ENCODE measurements at regions not wholly inside any gene's neighbourhood (a gene's known extent, or its start where the extent isn't known, plus 50 kb on each side); places are given as distances from the start of the nearest gene placed in this dataset.
"Not testable (repeated sequence)": the region's sequence is repeated elsewhere in the genome, so short reads cannot be mapped to it uniquely, and the experiment has no call there.

DNA sequence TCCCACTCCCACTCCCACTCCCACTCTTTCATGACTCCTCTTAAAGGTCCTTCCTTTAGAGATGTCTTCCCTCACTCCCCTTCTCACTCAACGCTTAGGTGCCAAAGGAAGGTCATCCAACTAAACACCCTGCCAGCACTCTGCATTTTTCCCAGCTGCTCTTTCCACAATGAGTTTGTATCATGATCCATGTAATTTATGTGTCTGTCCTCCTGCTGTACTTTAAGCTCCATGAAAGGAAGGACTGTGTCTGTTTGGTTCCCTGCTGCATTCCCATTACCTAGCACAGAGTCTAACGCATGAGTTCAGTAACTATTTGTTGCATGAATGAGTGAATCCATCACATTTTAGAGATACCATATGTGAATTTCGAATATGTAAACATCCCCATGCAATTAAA is 252.7 kb downstream of the KIF20B start:
- FAIRE-seq = no peak

DNA sequence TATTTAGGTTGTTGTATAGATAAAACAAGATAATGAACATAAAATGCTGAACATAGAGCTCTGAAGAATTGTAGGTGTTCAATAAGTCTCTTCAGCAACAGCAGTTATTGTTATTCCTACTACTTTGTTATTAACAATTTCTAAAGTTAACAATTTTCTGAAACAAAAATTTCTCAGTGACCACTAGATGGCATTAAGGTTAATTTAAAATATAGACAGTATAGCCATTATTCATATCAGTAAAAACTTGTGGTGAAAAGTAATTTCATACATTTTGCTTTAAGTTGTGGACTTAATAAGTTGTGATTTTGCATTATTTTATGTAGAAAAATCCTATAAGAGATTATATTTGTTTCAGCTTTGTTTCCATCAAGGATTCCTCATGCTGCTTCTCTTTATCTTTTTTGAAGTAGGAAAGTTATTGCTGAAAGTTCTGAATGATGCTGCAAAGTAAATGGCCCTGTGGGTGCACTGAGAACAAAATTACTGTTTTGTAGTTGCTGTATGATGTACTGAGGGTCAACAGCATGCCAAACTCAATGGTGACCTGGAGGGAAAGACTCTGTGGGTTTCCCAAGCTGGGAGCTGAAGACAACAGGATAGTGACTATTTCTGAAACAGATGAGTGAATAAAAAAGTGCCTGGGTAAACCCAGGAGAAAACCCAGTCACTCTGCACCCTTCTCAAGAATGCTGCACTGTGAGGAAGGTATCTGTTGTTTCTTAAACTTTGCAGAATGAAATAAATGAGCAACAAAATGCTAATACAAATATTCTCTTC is 253.6 kb downstream of the KIF20B start:
- peak; percentile 95 for FAIRE-seq

DNA sequence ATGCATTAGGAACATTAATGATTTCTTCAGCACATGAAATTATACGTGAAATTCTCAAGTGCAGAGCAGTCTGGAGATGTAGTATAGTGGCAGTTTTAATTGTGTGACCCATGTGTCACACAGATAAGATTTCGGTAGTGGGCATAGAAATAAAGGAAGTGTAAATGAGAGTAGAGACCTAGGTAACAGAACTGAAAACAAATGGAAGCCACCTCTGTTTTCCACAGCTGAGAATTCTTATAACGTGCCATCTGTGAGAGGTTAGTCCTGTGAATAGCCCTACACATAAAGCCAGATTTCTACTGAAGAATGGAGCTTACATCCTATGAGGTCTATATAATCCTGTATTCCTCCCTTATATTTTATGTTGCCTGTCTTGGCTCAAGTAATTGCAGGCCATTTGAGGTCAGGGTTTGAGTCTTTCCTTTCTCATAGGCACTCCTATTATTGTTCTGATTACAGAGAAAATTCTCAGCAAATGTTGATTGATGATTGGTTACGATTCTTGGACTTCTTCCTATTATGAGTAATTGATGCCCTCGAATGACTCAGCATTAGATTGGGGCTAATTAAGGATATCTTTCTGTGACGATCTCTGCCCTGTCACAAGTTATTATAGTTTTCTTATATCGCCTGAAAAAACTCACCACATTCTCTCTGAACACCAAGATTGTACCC is 258.2 kb downstream of the KIF20B start:
- FAIRE-seq = no peak

DNA sequence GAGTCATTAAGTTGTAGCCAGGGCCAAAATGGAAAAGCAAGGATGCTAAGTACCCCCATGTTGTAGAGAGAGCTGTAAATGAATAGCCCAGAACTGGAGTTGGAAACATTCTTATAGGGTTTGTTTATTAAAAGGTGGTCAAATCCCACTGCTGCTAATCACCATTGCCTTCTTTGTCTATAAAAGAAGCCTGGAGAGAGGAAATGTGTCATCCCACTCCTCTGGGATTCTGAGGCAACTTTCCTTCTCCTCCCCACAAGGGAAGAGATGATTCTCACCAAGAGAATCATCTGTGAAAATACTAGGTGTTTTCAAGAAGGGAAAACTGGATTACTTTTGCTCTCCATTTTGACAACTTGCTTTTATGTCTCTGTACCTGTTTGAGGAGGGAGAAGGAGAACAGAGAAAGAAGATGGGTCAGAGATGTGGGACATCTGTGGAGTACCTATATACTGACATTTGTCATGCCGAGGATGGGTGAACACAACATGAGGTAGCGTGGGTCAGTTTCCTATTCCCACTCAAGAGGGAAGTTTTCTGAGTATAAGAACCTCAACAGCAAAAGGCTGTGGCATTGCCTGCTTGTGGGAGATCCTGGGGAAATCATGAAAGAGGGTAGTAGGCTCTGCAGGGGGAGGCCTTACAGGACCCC is 262.2 kb downstream of the KIF20B start:
- no peak for FAIRE-seq

DNA sequence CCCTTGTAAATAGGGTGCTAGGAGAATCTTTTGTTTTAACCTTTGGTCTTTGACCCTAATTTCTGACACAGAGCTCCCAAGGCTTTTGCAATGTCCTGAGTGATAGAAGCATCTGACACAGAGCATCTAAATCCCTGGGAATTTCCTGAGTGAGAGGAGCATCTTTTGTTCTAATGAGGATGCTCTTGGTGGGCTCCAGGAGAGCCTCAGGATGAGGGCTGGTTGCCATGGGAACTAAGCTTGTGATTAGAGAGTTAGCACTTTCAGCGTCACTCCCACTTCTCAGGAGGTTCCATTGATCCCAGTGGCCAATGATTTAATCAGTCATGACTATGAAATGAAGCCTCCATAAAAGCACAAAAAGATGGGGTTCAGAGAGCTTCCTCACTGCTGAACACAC is 264.8 kb downstream of the KIF20B start:
- no peak for FAIRE-seq

DNA sequence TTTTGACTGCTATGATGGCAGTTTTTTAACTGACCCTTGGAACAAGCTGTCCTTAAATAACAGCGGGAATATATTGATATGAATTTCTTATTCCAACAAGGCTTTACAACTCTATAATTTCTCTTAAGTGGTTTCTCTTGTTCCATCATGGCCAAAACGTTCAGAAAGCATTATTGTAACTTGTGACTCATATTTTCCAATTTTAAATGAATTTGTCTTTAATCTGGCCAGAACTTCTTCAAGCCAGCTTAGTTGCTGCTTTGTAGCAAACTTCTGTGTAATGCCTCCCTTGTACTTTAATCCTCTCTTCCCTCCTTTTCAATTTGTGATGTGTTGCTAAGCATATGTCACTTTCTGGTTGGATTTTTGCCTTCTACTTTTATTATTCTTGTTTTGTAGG is 271.9 kb downstream of the KIF20B start:
- FAIRE-seq = no peak

DNA sequence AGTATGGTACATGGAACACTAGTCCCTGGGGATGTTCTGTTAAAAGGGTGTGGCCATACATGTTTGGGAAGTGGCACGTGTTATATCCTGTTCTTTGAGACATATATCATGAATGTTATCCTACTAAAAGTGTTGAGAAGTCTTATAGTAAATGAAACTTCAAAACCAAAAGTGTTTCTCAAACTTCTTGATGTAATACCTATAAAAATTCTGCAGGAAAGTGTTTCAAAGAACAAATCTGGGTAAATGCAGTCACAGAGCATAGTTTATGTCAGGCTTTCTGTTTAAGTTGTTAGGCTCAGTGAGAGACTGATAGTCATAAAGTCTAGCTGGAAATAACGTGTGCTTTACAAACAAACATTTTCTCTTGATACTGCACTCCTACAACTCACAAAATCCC is 273.7 kb downstream of the KIF20B start:
- no peak for FAIRE-seq

DNA sequence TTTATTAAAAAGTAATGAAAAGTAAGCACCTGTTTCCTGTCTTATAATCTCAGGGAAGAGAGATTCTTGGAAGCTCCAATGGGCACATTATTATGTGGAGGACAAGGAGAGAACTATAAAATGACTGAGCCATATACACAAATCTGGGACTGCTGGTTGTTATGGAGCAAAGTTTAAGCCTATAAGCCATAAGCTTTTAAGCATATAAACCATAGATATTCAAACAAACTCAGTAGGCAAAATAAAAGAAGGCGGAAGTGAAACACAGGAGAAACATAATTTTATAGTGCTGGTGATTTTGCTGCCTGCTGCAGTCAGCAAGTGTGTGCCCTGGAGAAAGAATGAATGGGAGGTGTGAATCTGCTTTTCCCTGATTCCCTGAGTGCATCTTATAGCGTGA is 274.4 kb downstream of the KIF20B start:
- no peak for FAIRE-seq

DNA sequence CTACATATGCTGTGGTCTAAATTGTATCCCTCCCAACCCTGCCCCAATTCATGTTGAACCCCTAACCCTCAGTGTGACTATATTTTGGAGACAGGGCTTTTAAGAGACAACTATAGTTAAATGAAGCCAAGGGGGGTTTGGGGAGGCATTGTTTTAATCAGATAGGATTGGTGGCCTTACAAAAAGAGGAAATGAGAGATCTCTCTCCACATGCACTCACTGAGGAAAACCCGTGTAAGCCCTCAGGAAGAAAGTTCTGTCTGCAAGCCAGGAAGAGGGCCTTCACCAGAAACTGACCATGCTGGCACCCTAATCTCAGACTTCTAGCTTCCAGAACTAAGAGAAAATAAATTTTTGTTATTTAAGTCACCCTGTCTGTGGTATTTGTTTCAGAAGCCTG is 276.7 kb downstream of the KIF20B start:
- FAIRE-seq = no peak

DNA sequence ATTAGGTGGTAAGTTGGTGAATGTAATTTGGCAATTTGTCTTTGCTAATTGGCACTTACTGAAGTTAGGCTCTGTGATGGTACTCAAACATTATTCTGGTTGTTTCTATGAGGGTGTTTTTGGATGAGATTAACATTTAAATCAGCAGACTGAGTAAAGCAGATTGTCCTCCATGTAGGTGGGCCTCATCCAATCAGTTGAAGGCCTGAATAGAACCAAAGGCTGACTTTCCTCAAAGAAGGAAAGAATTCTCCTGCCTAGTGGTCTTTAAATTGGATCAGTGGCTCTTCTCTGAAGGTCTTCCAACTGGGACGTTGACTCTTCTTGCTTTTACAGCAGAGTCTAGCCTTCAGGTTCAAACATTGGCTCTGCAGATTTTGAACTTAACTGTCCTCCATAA is 278.3 kb downstream of the KIF20B start:
- no peak for FAIRE-seq

DNA sequence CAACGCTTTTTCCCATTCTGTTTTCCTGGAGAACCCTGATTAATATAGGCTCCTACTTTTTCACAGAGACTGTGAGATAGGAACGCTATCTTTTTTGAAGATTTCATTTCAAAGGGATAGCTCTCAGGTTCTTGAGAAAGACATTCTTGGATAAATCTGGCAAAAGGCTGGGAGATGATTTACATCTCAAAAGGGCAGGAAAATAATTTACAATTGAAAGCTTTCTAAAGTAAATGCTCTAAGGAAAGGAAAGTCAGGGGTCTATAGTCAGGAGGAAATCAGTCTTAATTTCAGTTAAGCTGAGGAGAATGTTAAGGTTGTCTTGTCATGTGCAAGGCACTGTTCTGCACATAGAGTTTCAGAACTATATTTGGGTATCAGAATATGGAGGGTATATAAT is 278.8 kb downstream of the KIF20B start:
- no peak for FAIRE-seq

DNA sequence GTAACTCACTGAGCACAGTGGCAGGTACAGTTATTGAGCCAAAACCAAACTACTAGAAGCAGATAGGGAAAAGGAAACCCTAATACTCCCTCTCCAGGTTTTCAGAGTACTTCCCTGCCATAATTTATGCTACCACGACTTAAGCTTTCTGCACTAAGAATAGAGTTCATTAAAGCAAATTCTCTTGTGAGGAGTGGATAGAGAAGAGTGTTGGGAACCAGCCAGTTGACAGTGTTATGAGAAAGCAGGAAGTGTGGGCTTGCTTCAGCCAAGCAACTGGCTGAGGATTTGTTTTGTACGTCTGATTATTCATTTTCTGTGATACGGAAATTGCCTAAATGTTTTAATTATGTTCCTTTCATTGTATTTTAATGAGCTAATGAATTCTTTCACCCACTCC is 280.5 kb downstream of the KIF20B start:
- no peak for FAIRE-seq

DNA sequence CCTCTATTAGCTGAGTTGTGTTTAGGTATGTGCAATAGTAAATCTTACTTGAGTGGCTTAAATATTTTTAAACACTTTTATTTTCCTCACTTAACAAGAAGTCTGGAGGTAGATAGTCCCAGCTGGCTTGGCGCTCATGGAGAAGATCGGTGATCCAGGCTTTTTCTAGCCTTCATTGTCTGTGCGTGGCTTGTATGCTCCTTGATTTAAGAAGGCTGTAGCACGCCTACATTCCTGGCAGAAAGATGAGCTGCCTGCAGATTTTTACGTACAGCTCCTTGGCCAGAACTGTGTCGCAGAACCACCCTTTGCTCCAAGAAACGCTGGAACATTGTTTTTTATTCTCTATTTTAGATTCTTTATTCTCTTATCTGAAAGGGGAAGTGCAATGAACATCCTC is 284.1 kb downstream of the KIF20B start:
- no peak for FAIRE-seq

DNA sequence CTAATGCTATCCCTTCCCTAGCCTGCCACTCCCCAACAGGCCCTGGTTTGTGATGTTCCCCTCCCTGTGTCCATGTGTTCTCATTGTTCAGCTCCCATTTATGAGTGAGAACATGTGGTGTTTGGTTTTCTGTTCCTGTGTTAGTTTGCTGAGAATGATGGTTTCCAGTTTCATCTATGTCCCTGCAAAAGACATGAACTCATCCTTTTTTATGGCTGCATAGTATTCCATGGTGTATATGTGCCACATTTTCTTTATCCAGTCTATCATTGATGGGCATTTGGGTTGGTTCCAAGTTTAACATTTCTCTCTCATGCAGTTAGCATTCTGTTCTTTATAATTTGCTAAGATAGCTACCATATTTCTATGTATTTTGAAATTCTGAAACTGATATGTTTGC is 287.0 kb downstream of the KIF20B start:
- FAIRE-seq = not testable (repeated sequence)

DNA sequence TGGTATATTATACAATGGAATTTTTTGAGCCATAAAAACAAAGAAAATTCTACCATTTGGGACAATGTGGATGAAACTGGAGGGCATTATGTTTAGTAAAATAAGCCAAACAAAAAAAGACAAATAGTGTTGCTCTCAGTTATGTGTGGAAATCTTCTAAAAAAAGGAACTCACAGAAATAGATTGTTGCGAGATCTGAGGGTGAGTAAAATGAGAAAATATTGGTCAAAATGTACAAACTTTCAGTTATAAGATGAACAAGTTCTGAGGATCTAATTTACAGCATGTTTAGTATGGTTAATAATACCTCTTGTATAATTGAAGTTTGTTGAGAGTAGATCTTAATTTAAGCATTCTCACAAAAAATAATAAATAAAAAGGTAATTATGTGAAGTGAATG is 291.2 kb downstream of the KIF20B start:
- FAIRE-seq = no peak

DNA sequence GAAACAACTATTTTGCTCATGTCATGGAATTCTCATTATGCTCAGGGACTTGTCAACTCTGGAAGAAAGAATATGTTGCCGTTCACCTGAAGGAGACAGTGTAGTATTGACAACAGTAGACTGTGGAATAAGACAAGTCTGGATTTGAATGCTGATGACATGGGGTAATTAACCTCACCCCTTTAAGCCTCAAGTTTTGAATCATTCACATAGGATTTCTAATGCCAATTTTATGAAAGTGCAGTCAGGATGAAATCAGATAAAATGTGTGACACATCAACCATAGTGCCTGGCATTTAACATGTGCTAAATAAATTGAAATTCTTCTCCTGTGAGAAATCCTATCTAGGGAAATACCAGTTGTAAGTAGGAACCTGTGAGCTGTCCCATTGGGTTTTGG is 305.8 kb downstream of the KIF20B start:
- FAIRE-seq = no peak

DNA sequence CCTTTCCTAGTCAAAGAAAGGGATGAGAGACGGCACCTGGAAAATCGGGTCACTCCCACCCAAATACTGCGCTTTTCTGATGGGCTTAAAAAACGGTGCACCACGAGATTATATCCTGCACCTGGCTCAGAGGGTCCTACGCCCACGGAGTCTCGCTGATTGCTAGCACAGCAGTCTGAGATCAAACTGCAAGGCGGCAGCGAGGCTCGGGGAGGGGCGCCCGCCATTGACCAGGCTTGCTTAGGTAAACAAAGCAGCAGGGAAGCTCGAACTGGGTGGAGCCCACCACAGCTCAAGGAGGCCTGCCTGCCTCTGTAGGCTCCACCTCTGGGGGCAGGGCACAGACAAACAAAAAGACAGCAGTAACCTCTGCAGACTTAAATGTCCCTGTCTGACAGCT is 309.9 kb downstream of the KIF20B start:
- FAIRE-seq = not testable (repeated sequence)

DNA sequence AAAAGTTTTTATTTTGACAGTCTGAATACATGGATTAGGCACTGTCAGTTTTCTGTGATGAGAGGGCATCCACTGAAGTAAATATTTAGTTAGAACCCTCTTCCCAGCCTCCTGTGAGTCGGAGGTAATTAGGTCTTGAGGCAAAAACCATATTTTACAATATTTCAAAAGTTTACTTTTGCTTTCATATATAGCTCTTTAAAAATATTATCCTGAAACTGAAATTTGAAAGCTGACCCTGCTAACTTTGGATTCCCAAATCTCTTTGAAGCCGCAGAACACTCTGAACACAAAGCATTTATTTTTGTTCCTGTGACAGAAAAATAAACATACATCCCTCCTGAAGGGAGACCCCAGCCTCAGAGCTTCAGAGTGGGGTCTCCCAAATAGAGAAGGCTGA is 317.4 kb downstream of the KIF20B start:
- no peak for FAIRE-seq

DNA sequence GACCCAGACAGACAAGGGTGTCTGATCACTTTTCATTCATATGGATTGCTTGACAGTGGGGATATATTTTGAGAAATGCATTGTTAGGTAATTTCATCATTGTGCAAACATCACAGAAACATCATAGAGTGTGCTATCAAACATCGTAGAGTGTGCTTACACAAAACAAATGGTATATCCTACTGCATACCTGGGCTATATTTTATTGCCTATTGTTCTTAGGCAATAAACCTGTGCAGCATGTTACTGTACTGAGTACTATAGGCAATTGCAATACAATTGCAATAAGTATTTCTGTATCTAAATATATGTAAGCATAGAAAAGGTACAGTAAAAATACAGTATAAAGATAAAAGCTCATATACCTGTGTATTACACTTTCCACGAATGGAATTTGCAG is 319.1 kb downstream of the KIF20B start:
- no peak for FAIRE-seq

DNA sequence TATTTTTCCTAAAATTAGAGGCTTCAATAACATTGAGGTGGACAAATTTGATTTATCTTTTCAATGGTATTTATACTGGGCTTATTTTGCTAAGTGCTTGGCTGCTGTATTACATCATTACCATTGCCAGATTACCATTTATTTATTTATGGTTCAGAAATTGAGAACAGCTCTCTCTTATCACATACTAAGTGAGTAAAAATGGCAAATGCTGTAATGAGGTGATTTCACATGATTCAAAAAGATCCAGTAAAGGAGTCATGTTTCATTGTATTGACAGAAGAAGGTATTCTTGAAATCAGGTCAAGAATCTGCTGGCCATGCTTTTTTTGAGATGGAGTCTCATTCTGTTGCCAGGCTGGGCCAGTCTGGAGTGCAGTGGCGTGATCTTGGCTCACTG is 322.6 kb downstream of the KIF20B start:
- no peak for FAIRE-seq

DNA sequence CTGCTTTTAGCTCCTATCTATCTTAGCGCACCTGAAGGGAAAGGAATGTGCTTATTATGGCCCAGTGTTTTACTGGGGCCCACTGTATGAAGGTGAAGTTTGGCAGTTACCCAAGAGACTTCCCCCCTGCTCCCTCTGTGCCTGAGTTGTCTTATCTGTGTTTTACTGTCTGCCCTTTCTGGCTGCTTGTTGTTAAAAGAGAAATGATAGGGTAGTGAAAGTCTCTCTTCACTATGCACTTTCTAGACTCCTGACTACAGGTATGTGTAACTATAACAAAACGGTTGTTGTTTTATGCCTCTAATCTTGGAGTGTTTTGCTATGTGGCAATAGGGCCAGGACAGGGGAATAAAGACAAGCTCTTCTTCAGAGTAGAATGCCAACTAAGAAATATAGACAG is 326.9 kb downstream of the KIF20B start:
- FAIRE-seq = no peak

DNA sequence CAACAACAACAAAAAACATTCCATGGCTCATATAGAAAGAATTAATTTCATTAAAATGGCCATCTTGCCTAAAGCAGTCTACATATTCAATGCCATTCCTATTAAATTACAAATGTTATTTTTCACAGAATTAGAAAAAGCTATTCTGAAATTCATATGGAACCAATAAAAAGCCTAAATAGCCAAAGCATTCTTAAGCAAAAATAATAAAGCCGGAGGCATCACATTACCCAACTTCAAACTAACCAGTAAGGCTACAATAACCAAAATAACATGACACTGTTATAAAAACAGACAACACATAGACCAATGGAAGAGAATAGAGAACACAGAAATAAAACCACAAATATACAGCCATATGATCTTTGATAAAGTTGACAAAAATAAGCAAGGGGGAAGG is 330.4 kb downstream of the KIF20B start:
- no peak for FAIRE-seq

DNA sequence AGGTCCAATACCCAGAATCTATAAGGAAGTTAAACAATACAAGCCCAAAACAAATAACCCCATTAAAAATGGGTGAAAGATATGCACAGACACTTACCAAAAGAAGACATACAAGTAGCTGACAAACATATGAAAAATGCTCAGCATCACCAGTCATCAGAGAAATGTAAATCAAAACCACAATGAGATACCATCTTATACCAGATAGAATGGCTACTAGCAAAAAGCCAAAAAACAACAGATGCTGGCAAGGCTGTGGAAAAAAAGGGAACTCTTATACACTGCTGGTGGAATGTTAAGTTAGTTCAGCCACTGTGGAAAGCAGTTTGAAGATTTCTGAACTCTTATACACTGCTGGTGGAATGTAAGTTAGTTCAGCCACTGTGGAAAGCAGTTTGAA is 331.1 kb downstream of the KIF20B start:
- FAIRE-seq = no peak

DNA sequence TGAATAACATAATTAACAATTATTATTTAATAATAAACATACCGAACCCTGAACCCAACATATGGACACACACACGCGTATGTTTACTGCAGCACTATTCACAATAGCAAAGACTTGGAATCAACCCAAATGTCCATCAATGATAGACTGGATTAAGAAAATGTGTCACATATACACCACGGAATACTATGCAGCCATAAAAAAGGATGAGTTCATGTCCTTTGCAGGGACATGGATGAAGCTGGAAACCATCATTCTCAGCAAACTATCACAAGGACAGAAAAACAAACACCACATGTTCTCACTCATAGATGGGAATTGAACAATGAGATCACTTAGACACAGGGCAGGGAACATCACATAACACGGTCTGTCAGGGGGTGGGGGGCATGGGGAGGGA is 333.5 kb downstream of the KIF20B start:
- FAIRE-seq = not testable (repeated sequence)

Measured in islet of Langerhans (tissue), 1 donor.